SK-N-SH (cell line): ENCODE measurements at regions not wholly inside any gene's neighbourhood (a gene's known extent, or its start where the extent isn't known, plus 50 kb on each side); places are given as distances from the start of the nearest gene placed in this dataset.

ENCODE experiments used
- CTCF ChIA-PET: fragments of 300-600, 350-600 bp; formaldehyde crosslinking; extraction: SDS; loops from one replicate; lab custom pipeline; 2021; lab: Yijun Ruan, JAX
- POLR2A ChIA-PET: fragments of 350-600 bp; sonication (Branson Sonifier 250); formaldehyde crosslinking; extraction: SDS; loops from one replicate; lab custom pipeline; 2020; ENCODE audit warnings: antibody characterized with exemption, inconsistent platforms; lab: Yijun Ruan, JAX
- DNase-seq: peaks from one replicate; pipeline ENCODE4 v3.0.0; 2012
- H2AFZ ChIP-seq: fragments of 200-600 bp; sonication (generic); 2 replicates; pipeline ENCODE4 v1.8.1; 2016; ENCODE audit warnings: antibody characterized with exemption, mild to moderate bottlenecking, low read depth
- H3F3A ChIP-seq: fragments of 200-600 bp; sonication (generic); replicated peaks from 2 replicates; pipeline ENCODE3; 2016; ENCODE audit warnings: antibody characterized with exemption, mild to moderate bottlenecking; ENCODE audit not compliant: insufficient read depth
- H3K27ac ChIP-seq, 2 experiments: fragments of 200-500 bp in 1 of 2; fragments of 200-600 bp in 1 of 2; sonication (Bioruptor generic) in 1 of 2; sonication (generic), shearing (Covaris generic) in 1 of 2; 2 replicates each; pipeline versions ENCODE4 v1.5.1 to v1.6.1; 2014 to 2016; ENCODE audit warnings: low read depth in 2 of 2, inconsistent platforms in 1 of 2, low read length in 1 of 2, mild to moderate bottlenecking in 1 of 2, mixed read lengths in 1 of 2
- H3K27me3 ChIP-seq: fragments of 200-600 bp; sonication (generic), shearing (Covaris generic); 2 replicates; pipeline ENCODE4 v1.6.1; 2016; ENCODE audit warnings: mixed run types; ENCODE audit not compliant: insufficient read depth
- H3K36me3 ChIP-seq, 2 experiments: fragments of 200-500 bp in 1 of 2; fragments of 200-600 bp in 1 of 2; sonication (Bioruptor generic) in 1 of 2; sonication (generic) in 1 of 2; replicated peaks in 1 of 2; 2 replicates each; pipeline versions ENCODE3 to v1.5.1; 2014 to 2016; ENCODE audit warnings: low read length in 1 of 2, mild to moderate bottlenecking in 1 of 2; ENCODE audit not compliant: insufficient read depth in 2 of 2, control insufficient read depth in 1 of 2
- H3K4me1 ChIP-seq, 2 experiments: fragments of 200-500 bp in 1 of 2; fragments of 200-600 bp in 1 of 2; sonication (Bioruptor generic) in 1 of 2; sonication (generic), shearing (Covaris generic) in 1 of 2; 2 replicates each; pipeline versions ENCODE4 v1.5.1 to v1.6.1; 2014 to 2016; ENCODE audit warnings: low read depth in 1 of 2, low read length in 1 of 2, mixed run types in 1 of 2; ENCODE audit not compliant: insufficient read depth in 2 of 2, control insufficient read depth in 1 of 2
- H3K4me2 ChIP-seq: fragments of 200-600 bp; sonication (generic), shearing (Covaris generic); 2 replicates; pipeline ENCODE4 v1.6.1; 2017; ENCODE audit warnings: mixed run types
- H3K4me3 ChIP-seq, 2 experiments: fragments of 200-500 bp in 1 of 2; fragments of 200-600 bp in 1 of 2; sonication (Bioruptor generic) in 1 of 2; sonication (generic), shearing (Covaris generic) in 1 of 2; 2 replicates each; pipeline versions ENCODE4 v1.5.1 to v1.8.1; 2014 to 2016; ENCODE audit warnings: low read depth in 2 of 2, inconsistent platforms in 1 of 2, low read length in 1 of 2, mild to moderate bottlenecking in 1 of 2, mixed read lengths in 1 of 2, moderate library complexity in 1 of 2
- H3K79me2 ChIP-seq: fragments of 200-600 bp; sonication (generic); 2 replicates; pipeline ENCODE4 v1.8.1; 2017; ENCODE audit warnings: mild to moderate bottlenecking; ENCODE audit not compliant: insufficient read depth
- H3K9ac ChIP-seq: fragments of 200-600 bp; sonication (generic); 2 replicates; pipeline ENCODE4 v1.6.1; 2017; ENCODE audit warnings: mixed run types
- H3K9me2 ChIP-seq: fragments of 200-600 bp; sonication (generic); 2 replicates; pipeline ENCODE4 v1.6.1; 2017; ENCODE audit warnings: mixed run types
- H3K9me3 ChIP-seq: fragments of 200-600 bp; sonication (generic); 2 replicates; pipeline ENCODE4 v1.6.1; 2017; ENCODE audit warnings: mixed run types, mild to moderate bottlenecking, moderate library complexity
- H4K20me1 ChIP-seq: fragments of 200-600 bp; sonication (generic); 2 replicates; pipeline ENCODE4 v1.6.1; 2017; ENCODE audit warnings: mild to moderate bottlenecking, mixed run types; ENCODE audit not compliant: insufficient read depth
- CHD2 ChIP-seq: fragments of 150-350 bp; IDR thresholded peaks from 2 replicates; pipeline ENCODE4 v1.6.1; 2018; ENCODE audit warnings: low read length; ENCODE audit not compliant: partially characterized antibody
- ELF1 ChIP-seq: IDR thresholded peaks from 2 replicates; pipeline ENCODE4 v1.4.0; 2012
- FOXJ3 ChIP-seq: sonication (generic); formaldehyde crosslinking; IDR thresholded peaks from 2 replicates; pipeline ENCODE4 v1.5.1; 2020; ENCODE audit warnings: mild to moderate bottlenecking, missing genetic modification reagents
- GABPA ChIP-seq: IDR thresholded peaks from 2 replicates; pipeline ENCODE4 v1.4.0; 2012; ENCODE audit warnings: low read depth, mild to moderate bottlenecking
- GATA2 ChIP-seq: sonication (generic); formaldehyde crosslinking; IDR thresholded peaks from 2 replicates; pipeline ENCODE4 v1.5.0; 2020; ENCODE audit warnings: mild to moderate bottlenecking, missing genetic modification reagents
- JUND ChIP-seq: IDR thresholded peaks from 2 replicates; pipeline ENCODE4 v1.4.0; 2012
- MXI1 ChIP-seq: IDR thresholded peaks from 2 replicates; pipeline ENCODE4 v1.6.1; 2012; ENCODE audit warnings: mild to moderate bottlenecking, low read depth, low read length, improper control_type of control experiment
- NFIC ChIP-seq: IDR thresholded peaks from 2 replicates; pipeline ENCODE4 v1.4.0; 2012; ENCODE audit warnings: borderline replicate concordance
- NRF1 ChIP-seq: IDR thresholded peaks from 2 replicates; pipeline ENCODE4 v1.6.1; 2012; ENCODE audit warnings: low read depth, mild to moderate bottlenecking, low read length
- RCOR1 ChIP-seq: fragments of 150-350 bp; IDR thresholded peaks from 2 replicates; pipeline ENCODE4 v1.6.1; 2017; ENCODE audit warnings: antibody characterized with exemption, low read length
- RFX5 ChIP-seq: IDR thresholded peaks from 2 replicates; pipeline ENCODE4 v1.6.1; 2012; ENCODE audit warnings: mild to moderate bottlenecking, improper control_type of control experiment, low read length
- SIN3A ChIP-seq: IDR thresholded peaks from 2 replicates; pipeline ENCODE4 v1.6.1; 2012; ENCODE audit warnings: low read depth, mild to moderate bottlenecking, low read length, moderate library complexity, borderline replicate concordance
- SMC3 ChIP-seq: IDR thresholded peaks from 2 replicates; pipeline ENCODE4 v1.6.1; 2012; ENCODE audit warnings: low read depth, low read length, improper control_type of control experiment
- TAF1 ChIP-seq: IDR thresholded peaks from 2 replicates; pipeline ENCODE4 v1.6.1; 2012; ENCODE audit warnings: low read depth, mild to moderate bottlenecking, low read length, moderate library complexity, borderline replicate concordance
- TCF12 ChIP-seq: IDR thresholded peaks from 2 replicates; pipeline ENCODE4 v1.4.0; 2012
- TEAD4 ChIP-seq: IDR thresholded peaks from 2 replicates; pipeline ENCODE4 v1.4.0; 2012; ENCODE audit warnings: mild to moderate bottlenecking, borderline replicate concordance; ENCODE audit not compliant: insufficient read depth
- WGBS: methylation state at CpG from one replicate; pipeline ENCODE4 v1.1.6; 2017; ENCODE audit warnings: low lambda C conversion rate; 5-methylcytosine and 5-hydroxymethylcytosine counted together
- TF ChIP-seq, protein P1 (sequence below): fragments of 150-350 bp; IDR thresholded peaks from 2 replicates; pipeline ENCODE4 v1.6.1; 2017; ENCODE audit warnings: antibody characterized with exemption, low read length, low read depth, borderline replicate concordance
- TF ChIP-seq, protein P2 (sequence below): fragments of 200-600 bp; sonication (generic); IDR thresholded peaks from 2 replicates; pipeline ENCODE4 v1.6.1; 2017; ENCODE audit warnings: antibody characterized with exemption, mild to moderate bottlenecking, moderate library complexity
- TF ChIP-seq, protein P3 (sequence below): fragments of 150-350 bp; IDR thresholded peaks from 2 replicates; pipeline ENCODE4 v1.6.1; 2016; ENCODE audit warnings: mild to moderate bottlenecking, low read depth, low read length
- TF ChIP-seq, protein P4 (sequence below): IDR thresholded peaks from 2 replicates; pipeline ENCODE4 v1.4.0; 2012; ENCODE audit warnings: low read depth, borderline replicate concordance

DNA sequence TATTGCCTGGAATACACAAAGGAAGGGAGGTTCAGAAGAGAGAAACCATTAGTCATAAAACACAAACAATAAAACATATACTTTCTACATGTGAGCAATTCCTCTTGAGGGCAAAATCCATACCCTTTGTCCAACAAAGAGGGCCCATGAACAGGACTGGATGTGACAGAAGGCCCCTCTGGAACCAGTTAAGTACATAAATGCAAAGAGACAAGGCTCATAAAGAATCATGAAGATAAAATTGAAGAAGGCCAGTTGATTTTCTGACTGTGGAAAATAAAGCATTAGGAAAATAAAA lies 58.3 kb upstream of the CPOX start:
- Histone ChIP-seq H3K36me3 (no peaks in the 10 kb centered on the region), H3F3A (no peaks in the 10 kb centered on the region), H2AFZ (no peak overlapping the region), H3K9me3 (no peaks in the 10 kb centered on the region), H3K4me3 (no peak overlapping the region), H3K4me2 (no peak overlapping the region), H3K9me2 (no peaks in the 10 kb centered on the region), H4K20me1 (no peaks in the 10 kb centered on the region), H3K27me3 (no peaks in the 10 kb centered on the region), H3K79me2 (no peaks in the 10 kb centered on the region), H3K27ac (no peak overlapping the region), H3K4me1 (no peaks in the 10 kb centered on the region), H3K9ac (no peak overlapping the region)
- DNase-seq = no peak
- TF ChIP-seq, protein P1, sequence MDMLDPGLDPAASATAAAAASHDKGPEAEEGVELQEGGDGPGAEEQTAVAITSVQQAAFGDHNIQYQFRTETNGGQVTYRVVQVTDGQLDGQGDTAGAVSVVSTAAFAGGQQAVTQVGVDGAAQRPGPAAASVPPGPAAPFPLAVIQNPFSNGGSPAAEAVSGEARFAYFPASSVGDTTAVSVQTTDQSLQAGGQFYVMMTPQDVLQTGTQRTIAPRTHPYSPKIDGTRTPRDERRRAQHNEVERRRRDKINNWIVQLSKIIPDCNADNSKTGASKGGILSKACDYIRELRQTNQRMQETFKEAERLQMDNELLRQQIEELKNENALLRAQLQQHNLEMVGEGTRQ = no peak
- TF ChIP-seq TAF1 = no peak
- no peak for TF ChIP-seq MXI1
- no peak for TF ChIP-seq JUND
- TF ChIP-seq SIN3A = no peak
- TF ChIP-seq GATA2 (CRISPR knock-in tag) = no peak
- TF ChIP-seq RCOR1 = no peak
- no peak for TF ChIP-seq NFIC
- TF ChIP-seq, protein P2, sequence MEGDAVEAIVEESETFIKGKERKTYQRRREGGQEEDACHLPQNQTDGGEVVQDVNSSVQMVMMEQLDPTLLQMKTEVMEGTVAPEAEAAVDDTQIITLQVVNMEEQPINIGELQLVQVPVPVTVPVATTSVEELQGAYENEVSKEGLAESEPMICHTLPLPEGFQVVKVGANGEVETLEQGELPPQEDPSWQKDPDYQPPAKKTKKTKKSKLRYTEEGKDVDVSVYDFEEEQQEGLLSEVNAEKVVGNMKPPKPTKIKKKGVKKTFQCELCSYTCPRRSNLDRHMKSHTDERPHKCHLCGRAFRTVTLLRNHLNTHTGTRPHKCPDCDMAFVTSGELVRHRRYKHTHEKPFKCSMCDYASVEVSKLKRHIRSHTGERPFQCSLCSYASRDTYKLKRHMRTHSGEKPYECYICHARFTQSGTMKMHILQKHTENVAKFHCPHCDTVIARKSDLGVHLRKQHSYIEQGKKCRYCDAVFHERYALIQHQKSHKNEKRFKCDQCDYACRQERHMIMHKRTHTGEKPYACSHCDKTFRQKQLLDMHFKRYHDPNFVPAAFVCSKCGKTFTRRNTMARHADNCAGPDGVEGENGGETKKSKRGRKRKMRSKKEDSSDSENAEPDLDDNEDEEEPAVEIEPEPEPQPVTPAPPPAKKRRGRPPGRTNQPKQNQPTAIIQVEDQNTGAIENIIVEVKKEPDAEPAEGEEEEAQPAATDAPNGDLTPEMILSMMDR = no peak
- TF ChIP-seq, protein P3, sequence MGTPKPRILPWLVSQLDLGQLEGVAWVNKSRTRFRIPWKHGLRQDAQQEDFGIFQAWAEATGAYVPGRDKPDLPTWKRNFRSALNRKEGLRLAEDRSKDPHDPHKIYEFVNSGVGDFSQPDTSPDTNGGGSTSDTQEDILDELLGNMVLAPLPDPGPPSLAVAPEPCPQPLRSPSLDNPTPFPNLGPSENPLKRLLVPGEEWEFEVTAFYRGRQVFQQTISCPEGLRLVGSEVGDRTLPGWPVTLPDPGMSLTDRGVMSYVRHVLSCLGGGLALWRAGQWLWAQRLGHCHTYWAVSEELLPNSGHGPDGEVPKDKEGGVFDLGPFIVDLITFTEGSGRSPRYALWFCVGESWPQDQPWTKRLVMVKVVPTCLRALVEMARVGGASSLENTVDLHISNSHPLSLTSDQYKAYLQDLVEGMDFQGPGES = no peak
- TF ChIP-seq SMC3 = no peak
- no peak for TF ChIP-seq RFX5
- POLR2A ChIA-PET = no interaction called here
- CTCF ChIA-PET = interaction anchor here (1.9 kb wide), 1 partner anchor 50 kb away, joined by 4 read pairs; no protein-coding TSS in a partner anchor

DNA sequence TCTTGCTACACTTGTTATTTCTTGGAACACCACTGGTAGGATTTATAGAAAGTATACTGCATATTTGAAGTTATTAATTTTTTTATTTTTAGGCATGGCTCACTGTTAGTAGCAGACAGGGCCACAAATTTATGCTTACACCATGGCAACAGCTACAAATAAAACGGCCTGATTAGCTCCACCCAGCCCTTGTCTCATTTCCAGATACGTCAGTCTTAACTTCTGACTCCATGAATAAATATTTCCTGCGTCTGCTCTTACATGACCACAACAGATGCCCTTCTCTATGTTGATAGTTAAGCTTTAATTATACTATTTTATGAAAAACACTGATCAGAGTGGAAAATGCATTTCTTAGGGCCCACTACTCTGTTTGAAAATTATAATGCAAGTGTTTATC lies 62.3 kb upstream of the CPOX start:
- Histone ChIP-seq H3K4me2 (no peak overlapping the region), H3K9me2 (no peaks in the 10 kb centered on the region), H3K79me2 (no peaks in the 10 kb centered on the region), H3K4me3 (no peak overlapping the region), H3K9me3 (no peaks in the 10 kb centered on the region), H3K27ac (no peak overlapping the region), H4K20me1 (no peaks in the 10 kb centered on the region), H3F3A (no peaks in the 10 kb centered on the region), H3K27me3 (no peaks in the 10 kb centered on the region), H3K36me3 (no peaks in the 10 kb centered on the region), H3K4me1 (no peaks in the 10 kb centered on the region), H3K9ac (no peak overlapping the region), H2AFZ (no peak overlapping the region)
- DNase-seq = no peak
- ChIA-PET POLR2A (no interaction called here), CTCF (no interaction called here)
- WGBS = 56% methylated on average over 3 of the region's 3 CpGs
- TF ChIP-seq FOXJ3 = no peak
- TF ChIP-seq, protein P2 = no peak
- TF ChIP-seq NRF1 = no peak
- no peak for TF ChIP-seq TCF12
- no peak for TF ChIP-seq CHD2
- TF ChIP-seq GABPA = no peak
- TF ChIP-seq, protein P1 = no peak
- TF ChIP-seq JUND = no peak
- TF ChIP-seq TEAD4 = no peak
- TF ChIP-seq, protein P4, sequence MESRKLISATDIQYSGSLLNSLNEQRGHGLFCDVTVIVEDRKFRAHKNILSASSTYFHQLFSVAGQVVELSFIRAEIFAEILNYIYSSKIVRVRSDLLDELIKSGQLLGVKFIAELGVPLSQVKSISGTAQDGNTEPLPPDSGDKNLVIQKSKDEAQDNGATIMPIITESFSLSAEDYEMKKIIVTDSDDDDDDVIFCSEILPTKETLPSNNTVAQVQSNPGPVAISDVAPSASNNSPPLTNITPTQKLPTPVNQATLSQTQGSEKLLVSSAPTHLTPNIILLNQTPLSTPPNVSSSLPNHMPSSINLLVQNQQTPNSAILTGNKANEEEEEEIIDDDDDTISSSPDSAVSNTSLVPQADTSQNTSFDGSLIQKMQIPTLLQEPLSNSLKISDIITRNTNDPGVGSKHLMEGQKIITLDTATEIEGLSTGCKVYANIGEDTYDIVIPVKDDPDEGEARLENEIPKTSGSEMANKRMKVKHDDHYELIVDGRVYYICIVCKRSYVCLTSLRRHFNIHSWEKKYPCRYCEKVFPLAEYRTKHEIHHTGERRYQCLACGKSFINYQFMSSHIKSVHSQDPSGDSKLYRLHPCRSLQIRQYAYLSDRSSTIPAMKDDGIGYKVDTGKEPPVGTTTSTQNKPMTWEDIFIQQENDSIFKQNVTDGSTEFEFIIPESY = no peak
- no peak for TF ChIP-seq NFIC
- TF ChIP-seq ELF1 = no peak
